ENCODE measurements at regions not wholly inside any gene's neighbourhood (a gene's known extent, or its start where the extent isn't known, plus 50 kb on each side); places are given as distances from the start of the nearest gene placed in this dataset.

GRCh38 chr13:99689955-99690354, 188.7 kb downstream of the TM9SF2 start:
- Histone ChIP-seq H2AFZ (no peak overlapping the region), H3K36me3 (ENCODE audit: low read depth) (no peaks in the 10 kb centered on the region), H3K9me2 (ENCODE audit: insufficient read depth) (no peaks in the 10 kb centered on the region), H4K20me1 (ENCODE audit: insufficient read depth) (no peaks in the 10 kb centered on the region), H3K27ac (no peak overlapping the region), H3F3A (ENCODE audit: insufficient read depth, low read depth) (no peaks in the 10 kb centered on the region; the same call in 1 of the 2 replicates), H3K4me3 (no peak overlapping the region), H3K79me2 (ENCODE audit: low read depth) (no peaks in the 10 kb centered on the region), H3K4me2 (no peak overlapping the region), H3K9me3 (ENCODE audit: insufficient read depth, low read depth) (no peaks in the 10 kb centered on the region), H3K4me1 (replicated peaks; ENCODE audit: insufficient read depth) (peaks cover 9% of the 10 kb centered on the region), H3K27me3 (ENCODE audit: insufficient read depth, low read depth) (no peaks in the 10 kb centered on the region)
- intact Hi-C loops (cut with micrococcal nuclease; ENCODE audit: unreplicated experiment): no loop called here
- ChIA-PET POLR2A (ENCODE audit: unreplicated experiment) (no interaction called here), CTCF (no interaction called here)
- DNase-seq: no peak
- BruUV-seq (replicated peaks): no TSS peak
- TF ChIP-seq EZH2 (IDR thresholded peaks at IDR 0.05; ENCODE audit: low read depth) (no peak), CTCF (conservative IDR thresholded peaks at IDR 0.05) (no peak)

- DNase-seq: no peak
- no peaks in the 10 kb centered on the region for H3F3A ChIP-seq (ENCODE audit: insufficient read depth, low read depth)
- H3K27ac ChIP-seq: no peak overlapping the region
- H3K9me3 ChIP-seq (ENCODE audit: insufficient read depth, low read depth): no peaks in the 10 kb centered on the region
- H3K9me2 ChIP-seq (ENCODE audit: insufficient read depth): no peaks in the 10 kb centered on the region
- BruUV-seq (replicated peaks): no TSS peak
- H3K79me2 ChIP-seq (ENCODE audit: low read depth): no peaks in the 10 kb centered on the region
- H3K4me1 ChIP-seq (replicated peaks; ENCODE audit: insufficient read depth): peaks cover 9% of the 10 kb centered on the region
- no peak overlapping the region for H2AFZ ChIP-seq
- no peaks in the 10 kb centered on the region for H4K20me1 ChIP-seq (ENCODE audit: insufficient read depth)
- no peak for TF ChIP-seq CTCF (conservative IDR thresholded peaks at IDR 0.05)
- TF ChIP-seq EZH2 (IDR thresholded peaks at IDR 0.05; ENCODE audit: low read depth): no peak
- H3K36me3 ChIP-seq (ENCODE audit: low read depth): no peaks in the 10 kb centered on the region
- H3K27me3 ChIP-seq (ENCODE audit: insufficient read depth, low read depth): no peaks in the 10 kb centered on the region
- intact Hi-C loops (cut with micrococcal nuclease; ENCODE audit: unreplicated experiment): no loop called here
- ChIA-PET POLR2A (ENCODE audit: unreplicated experiment) (no interaction called here), CTCF (no interaction called here)
- H3K4me2 ChIP-seq: no peak overlapping the region
- no peak overlapping the region for H3K4me3 ChIP-seq
Observed at GRCh38 chr13:99688776-99689175, 187.5 kb downstream of the TM9SF2 start.

- no peaks in the 10 kb centered on the region for H3K36me3 ChIP-seq (ENCODE audit: low read depth)
- BruUV-seq (replicated peaks): no TSS peak
- no peak for DNase-seq
- no peaks in the 10 kb centered on the region for H3K9me2 ChIP-seq (ENCODE audit: insufficient read depth)
- H4K20me1 ChIP-seq (ENCODE audit: insufficient read depth): no peaks in the 10 kb centered on the region
- H3K79me2 ChIP-seq (ENCODE audit: low read depth): no peaks in the 10 kb centered on the region
- H2AFZ ChIP-seq: no peak overlapping the region
- H3K4me2 ChIP-seq: 0 out of 2 replicates have a peak overlapping the region, but pooled peaks have one; percentile 3
- no peak overlapping the region for H3K27ac ChIP-seq
- H3K4me3 ChIP-seq: no peak overlapping the region
- POLR2A ChIA-PET (ENCODE audit: unreplicated experiment): no interaction called here
- no peaks in the 10 kb centered on the region for H3F3A ChIP-seq (ENCODE audit: insufficient read depth, low read depth)
- TF ChIP-seq EZH2 (IDR thresholded peaks at IDR 0.05; ENCODE audit: low read depth) (no peak), CTCF (conservative IDR thresholded peaks at IDR 0.05) (no peak)
- CTCF ChIA-PET: no interaction called here
- no peaks in the 10 kb centered on the region for H3K27me3 ChIP-seq (ENCODE audit: insufficient read depth, low read depth)
- H3K4me1 ChIP-seq (replicated peaks; ENCODE audit: insufficient read depth): peaks cover 9% of the 10 kb centered on the region
- intact Hi-C loops (cut with micrococcal nuclease; ENCODE audit: unreplicated experiment): no loop called here
- H3K9me3 ChIP-seq (ENCODE audit: insufficient read depth, low read depth): no peaks in the 10 kb centered on the region
Observed at GRCh38 chr13:99687723-99688397, 186.6 kb downstream of the TM9SF2 start.
